ENCODE measurements at regions not wholly inside any gene's neighbourhood (a gene's known extent, or its start where the extent isn't known, plus 50 kb on each side); places are given as distances from the start of the nearest gene placed in this dataset.

GRCh38 chr21:15522148-15522547 is 207.6 kb upstream of the USP25 start:
- TF ChIP-seq, protein P1, sequence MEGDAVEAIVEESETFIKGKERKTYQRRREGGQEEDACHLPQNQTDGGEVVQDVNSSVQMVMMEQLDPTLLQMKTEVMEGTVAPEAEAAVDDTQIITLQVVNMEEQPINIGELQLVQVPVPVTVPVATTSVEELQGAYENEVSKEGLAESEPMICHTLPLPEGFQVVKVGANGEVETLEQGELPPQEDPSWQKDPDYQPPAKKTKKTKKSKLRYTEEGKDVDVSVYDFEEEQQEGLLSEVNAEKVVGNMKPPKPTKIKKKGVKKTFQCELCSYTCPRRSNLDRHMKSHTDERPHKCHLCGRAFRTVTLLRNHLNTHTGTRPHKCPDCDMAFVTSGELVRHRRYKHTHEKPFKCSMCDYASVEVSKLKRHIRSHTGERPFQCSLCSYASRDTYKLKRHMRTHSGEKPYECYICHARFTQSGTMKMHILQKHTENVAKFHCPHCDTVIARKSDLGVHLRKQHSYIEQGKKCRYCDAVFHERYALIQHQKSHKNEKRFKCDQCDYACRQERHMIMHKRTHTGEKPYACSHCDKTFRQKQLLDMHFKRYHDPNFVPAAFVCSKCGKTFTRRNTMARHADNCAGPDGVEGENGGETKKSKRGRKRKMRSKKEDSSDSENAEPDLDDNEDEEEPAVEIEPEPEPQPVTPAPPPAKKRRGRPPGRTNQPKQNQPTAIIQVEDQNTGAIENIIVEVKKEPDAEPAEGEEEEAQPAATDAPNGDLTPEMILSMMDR (IDR thresholded peaks at IDR 0.05) = no peak
- no peak for TF ChIP-seq POLR2AphosphoS5 (IDR thresholded peaks at IDR 0.05; ENCODE audit: insufficient read depth in 1 of 2, low read depth in 1 of 2)

Data from vagina (tissue), 2 donors.